Fibroblast of peridontal ligament (primary cell): ENCODE measurements at regions not wholly inside any gene's neighbourhood (a gene's known extent, or its start where the extent isn't known, plus 50 kb on each side); places are given as distances from the start of the nearest gene placed in this dataset.

Source experiments
- DNase-seq: peaks from one replicate; pipeline ENCODE4 v3.0.0-alpha.2; 2010; ENCODE audit errors: extremely low read depth

DNA sequence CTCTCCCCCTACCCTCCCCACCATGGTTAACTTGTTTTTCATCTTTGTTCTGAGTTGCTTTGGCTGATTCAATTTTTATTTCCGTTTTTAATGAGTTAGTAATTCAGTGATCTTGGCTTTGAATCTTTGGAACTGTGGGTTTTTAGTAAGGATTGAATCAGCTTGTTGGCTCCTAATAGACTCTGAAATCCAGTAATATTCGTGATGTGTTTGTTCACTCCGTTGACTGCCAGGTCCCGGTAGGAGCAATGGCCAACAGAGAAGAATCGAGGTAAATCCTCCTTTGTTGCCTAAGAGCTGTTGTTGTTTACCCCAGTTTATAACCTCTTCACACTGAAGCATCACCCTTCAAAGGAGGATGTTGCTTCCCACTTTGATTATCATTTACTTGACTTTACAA lies 92.7 kb downstream of the PCSK1 start:
- no peak for DNase-seq

DNA sequence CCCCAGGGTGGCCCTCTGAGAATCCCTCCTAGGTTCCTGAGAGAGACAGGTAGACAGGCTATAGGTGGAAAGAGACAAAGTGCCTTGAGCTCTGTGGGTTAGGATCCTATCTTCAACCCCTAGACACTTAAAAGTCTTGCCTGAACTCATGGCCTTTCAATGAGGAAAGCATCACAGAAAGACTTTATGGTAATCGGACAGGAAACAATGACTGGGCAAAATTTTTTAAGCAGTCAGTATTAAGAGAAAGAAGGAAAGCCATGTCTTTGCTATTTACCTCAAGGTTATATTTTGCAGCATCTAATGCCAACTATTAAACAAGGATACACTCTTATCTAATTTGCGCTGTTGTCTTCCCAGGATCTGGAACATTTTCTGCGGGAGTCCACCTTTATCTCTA lies 93.2 kb downstream of the PCSK1 start:
- no peak for DNase-seq

DNA sequence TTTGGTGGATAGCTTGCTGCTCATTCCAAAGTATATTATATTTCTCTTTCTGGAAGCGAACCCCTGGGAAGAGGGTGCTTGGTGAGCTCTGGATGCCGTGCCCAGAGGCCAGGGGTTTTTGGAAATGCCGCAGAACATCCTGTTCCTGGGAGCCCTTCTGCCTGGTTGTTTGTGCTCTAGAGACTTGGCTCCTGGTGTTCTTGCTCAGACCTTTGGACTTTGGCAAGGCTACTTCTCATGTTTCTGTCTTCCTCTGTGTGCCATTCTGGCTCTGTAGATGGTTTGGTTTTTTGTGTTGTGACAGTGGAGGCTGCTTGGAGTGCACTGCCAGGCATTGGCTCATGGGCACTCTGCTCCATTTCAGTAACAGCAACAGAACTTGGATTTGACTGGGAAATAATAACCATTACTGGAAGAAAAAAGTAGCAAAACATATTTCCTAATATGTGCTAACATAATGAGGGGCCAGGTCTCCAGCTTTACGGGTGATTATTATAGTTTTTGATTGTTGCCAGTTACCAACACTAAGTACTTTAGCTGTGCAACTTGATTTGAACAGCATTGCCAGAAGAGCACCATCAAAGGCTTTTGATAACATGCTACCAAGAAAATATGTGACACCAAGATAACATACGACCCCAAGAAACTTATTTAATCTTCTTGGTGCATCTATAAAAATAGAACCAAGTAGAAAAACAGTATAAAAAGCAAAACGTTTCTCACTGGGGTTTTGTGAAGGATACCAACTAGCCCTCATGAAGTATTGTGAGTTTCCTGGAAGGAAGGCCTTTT lies 94.2 kb downstream of the PCSK1 start:
- no peak for DNase-seq

DNA sequence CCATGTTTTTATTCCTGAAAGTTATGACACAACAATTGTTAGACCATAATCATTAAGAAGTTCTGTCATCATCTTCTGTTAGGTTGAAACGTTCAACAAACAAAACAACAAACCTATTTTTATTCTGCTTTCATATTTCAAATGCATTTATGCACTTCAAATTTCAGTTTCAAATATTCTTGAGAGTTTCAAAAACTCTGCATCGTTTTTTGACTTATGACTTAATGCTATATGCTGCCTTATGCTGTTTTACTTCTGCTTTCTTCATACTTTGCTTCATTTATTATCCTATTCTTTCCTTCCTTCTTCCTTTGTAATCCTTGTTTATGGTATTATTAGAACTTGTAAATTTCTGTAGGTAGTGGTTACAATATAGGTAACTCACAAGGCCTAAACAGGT lies 95.0 kb downstream of the PCSK1 start:
- no peak for DNase-seq

DNA sequence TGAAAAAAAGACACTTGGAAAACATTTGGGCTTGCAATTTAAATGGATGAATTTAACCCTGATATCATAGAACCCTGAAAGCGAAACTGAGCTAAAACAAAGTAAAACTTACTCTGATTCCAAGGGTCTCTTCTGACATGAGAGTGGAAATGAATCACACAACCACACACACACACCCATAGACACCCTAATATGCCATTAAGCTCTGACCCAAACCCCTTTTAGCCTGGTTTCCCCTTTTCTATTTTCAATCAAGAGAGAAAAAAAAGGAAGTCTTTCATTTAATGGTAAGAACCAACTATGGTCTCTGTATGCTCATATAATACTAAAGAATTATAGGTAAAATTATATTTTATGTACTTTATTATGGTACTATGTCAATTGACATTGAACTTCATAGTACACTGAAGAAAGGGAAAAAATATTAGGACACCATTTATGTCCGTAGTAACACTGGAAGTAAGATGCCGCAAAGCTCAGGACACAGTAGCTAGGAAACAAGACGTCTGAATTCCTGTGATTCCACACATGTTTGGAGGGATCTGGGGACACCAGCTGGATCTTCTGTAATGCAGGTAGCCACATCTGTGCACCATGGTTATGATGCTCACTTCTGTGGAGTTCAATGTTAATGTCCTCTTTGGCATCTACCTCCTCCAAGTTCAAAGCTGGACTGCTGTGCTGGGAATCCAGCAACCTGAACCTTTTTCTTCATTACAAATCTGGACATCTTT lies 95.8 kb downstream of the PCSK1 start:
- no peak for DNase-seq

DNA sequence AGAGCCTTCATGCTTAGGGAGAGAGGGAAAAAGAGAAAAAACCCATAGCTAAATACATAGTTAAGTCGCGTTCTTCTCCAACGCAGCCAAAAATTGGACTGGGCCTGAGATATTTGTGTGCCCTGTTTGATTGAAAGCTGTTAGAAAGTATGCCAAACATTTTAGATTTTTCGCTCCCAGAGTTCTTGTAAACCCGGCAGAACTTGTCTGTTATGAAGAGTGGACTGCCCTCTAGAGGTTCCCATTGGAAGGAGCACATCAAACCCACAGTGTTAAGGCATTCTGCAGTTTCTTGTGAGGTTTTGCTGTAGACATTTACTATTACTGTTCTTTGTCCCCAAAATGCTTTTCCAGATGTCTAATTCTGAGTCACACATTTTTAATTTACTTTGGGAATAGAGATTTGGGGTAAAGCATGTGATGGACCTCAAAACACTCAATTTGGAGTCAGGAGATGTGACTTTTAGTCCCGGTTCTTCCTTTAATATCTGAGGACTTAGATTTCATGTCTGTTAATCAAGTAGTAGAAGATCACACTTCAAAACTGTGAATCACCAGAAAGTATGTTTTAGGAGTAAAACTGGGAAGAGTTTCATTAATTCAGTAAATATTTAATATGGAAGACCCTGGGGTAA lies 96.6 kb downstream of the PCSK1 start:
- peak; percentile 97 for DNase-seq

DNA sequence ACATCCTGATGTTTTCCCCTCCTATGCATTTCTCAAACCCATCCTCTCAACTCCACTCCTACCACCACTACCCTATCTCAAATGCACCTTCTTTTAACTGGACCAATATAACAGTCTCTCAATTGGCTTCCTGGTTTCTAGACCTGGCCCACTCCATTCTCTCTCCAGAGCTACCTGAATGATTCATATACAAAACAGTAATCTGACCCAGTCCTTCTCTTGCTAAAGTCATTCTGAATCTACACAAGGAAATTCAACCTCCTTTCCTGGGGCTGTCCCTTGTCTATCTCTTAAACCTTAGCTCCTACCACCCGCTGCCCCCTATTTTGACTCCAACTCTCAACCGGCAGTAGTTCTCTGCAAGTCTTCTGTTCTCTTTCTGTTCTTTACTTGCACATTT lies 97.2 kb downstream of the PCSK1 start:
- no peak for DNase-seq

DNA sequence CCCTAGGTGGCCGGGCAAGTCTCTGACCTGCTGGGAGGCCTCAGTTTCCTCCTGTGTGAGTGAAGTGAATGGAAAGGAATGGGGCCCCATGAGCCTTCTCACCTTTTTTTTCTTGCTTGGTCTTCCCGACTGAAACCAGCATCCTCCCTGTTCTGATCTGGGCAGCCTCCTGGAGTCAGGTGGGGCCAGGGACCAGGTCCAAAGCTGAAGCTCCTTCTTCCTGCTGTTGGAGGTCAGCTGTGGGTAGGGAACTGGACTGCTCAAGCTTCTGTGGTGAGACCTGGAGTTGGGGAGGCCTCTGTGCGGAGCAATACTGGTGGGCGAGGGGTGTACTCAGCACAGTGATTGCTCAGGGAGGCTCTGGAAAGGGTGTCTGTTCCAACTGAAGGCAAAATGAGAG lies 99.7 kb downstream of the PCSK1 start:
- DNase-seq: no peak

DNA sequence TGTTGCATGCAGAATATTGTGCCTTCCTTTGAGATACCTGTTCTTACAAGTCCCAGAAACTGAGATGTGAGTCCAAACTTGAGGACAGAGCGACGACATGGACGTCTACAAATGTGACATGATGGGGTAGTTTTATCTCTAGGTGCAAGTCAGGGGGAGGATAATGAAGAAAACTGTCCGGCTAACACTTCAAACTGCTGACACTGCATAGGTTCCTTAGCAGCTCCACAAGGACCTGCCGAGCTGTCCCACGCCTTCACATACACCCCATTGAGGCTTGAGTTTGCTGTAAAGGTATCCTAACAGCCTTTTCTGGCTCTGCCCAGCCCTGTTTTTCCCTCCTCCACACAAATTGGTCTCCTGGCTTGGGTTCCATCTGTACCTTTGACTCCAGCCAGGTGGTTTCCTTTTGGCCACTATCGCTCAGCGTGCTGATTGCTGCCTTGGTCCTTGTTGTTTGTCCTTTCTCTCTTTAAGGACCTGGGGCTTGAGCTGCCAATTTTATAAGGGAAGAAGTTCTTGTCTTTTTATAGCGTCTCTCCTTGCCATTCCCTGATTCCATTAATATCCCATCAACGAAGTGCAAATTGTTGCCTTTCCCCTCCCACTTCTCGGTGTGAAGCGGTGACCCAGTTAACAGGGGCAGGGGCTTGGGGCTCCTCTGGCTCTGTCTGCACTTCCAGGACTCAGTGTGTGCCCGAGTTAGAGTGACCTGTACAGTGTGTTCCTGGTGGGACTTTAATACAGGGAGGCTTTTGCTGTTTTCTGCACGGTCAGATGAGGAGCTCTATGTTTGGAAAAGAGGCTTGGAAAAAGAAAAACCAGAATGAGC lies 100.3 kb downstream of the PCSK1 start:
- DNase-seq: no peak

DNA sequence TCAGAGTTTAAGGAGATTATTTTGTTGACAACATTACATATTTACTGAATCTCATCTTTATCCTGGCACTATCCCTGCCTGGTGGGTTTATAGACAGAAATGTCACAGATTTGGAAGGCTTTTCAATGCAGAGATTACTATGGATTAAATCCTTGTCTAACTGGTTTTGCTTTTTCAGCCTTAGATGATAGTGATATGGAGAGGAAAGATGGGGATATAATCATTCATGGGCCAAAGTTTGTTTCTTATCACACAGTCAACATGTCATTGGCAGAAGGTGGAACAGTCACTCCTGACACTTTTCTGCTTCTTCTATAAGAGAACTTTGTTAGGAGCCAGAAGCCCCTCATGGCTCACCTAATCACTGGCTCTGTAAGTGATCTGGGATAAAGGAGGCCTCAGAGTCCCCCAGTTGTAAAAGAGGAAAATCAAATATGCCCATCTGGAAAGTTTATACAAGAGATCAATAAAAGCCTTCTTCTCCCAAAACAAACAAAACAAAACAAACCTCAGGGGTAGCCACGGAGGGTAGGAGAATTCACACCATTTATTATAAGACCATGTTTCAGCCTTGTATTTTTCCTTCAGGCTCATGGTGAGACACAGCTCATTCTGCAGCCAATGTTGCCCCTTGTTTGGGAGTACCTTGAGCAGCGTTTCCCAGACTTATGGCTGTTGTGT lies 101.2 kb downstream of the PCSK1 start:
- DNase-seq: no peak

DNA sequence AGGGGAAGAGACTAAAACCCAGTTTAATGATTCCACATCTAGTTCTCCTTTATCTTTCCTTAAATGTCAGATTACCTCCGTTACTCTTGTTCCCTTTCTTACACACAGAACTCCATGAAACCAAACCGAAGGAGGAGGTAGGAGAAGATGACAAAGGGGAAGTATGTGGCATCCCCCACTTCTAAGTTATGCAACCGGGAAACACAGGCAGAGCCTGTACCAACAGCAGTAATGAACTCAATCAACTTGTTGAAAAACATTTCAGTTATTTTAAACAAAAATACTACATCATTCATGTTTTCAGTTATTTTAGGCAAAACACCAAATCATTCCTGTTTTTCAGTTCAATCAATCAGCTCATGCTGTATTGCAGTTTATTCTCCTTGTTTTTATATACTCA lies 101.8 kb downstream of the PCSK1 start:
- DNase-seq: peak; percentile 56

DNA sequence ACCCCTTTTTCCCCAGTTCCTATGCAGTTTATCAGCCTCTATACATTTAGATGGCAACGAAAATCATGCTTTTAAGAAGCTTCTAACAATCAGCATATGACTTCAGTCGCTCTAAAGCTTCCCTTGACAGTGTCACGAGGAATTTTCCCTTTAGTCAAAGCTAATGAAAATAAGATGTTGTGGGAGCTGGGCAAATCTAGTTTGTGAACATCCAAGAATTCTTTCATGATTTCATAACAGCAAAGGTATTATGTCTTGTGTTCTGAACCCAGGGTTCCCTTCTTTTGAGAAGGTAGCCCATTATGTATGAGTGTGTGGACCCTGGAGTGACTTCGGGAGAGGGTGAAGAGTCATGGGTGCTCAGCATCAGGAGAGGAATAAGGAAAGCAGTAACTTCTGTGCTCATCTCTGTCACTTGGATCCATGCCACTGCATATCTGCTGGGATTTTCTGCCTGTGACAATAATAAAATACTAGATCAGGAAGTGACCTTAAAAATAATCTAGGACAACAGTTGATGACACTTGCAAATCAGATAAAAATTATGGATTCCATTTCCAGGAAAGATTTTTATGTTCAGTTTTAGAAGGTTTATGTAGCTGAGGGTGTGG lies 102.4 kb downstream of the PCSK1 start:
- DNase-seq: no peak

DNA sequence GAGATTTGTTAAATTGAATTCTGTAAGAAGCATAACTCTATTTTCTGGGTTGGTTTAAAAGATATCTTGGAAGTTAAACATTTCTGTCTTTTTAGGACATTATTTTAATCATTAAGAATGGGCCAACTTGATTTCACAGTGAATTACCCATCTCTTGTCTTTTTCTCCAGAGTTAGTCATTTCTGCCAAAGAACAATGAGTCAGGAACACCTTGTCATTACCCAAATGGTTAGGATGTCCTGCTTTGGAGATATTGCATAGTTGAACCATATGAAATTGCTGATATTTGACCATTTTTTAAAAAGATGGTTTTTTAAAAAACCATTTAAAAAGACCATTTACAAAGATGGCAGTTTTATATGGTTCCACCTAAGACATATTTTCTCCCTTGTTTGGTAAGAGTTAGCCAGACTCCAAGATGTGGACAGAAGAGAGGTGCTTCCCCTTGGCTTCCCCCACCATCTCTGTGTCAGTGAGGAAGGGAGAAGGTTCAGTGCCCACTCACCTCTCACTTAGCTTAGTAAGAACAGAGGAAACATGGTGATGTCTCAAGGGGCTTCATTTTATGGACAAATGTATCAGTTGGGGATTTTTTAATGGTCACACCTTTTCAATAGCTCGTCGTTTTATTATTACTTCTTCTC lies 103.0 kb downstream of the PCSK1 start:
- no peak for DNase-seq

DNA sequence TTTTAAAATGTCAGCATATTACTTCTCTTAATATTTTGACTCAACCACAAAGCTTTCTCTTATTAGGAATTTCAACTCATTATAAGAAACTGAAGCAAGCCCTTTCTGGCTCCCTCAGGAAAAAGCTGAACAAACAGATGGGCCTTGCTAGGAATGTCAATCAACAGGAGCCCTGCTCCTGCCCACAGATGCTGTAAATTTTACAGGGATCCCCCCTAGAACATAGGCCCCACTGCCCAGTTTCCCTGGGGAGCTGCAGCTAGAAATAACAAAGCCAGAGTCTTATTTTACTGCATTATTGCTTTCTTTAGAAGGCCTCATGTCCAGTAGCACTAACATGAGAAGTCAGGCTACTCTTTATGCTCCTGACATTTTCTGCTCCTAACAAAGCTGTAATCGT lies 103.8 kb downstream of the PCSK1 start:
- DNase-seq: no peak

DNA sequence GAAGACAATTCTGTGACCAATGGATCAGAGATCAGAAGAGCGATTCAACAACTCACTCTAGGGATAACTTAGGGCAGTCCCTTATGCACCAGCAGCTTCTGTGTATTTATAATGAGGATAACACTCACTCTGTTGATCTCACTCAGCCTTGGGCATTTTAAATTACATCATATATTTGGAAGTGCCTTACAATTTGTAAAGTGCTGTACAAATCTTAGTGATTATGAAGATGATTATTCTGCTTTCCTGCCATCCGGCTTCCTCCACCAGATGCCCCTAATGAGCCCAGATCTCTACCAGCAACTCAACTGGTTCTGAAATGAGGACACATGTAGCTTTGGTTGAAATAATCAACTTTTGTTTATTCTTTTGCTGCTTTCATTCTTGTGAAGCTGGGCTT lies 105.3 kb downstream of the PCSK1 start:
- DNase-seq: no peak

DNA sequence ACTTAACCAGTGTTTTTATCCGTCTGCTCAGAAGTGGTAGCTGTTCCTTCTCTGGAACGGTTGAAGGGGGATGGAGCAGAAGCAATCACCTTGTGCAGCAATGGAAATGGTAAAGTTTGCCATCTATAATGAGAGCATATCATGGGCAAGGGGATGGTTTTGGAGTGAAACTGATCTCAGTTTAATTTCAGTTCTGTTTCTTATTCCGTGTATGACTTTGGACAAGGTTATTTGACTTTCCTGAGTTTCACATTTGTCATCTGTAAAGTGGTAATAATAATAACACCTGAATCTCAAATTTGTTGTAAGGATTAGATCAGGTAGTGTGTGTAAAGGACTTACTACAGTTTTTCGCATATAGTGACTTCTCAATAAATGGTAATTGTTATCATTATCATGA lies 106.1 kb downstream of the PCSK1 start:
- no peak for DNase-seq

DNA sequence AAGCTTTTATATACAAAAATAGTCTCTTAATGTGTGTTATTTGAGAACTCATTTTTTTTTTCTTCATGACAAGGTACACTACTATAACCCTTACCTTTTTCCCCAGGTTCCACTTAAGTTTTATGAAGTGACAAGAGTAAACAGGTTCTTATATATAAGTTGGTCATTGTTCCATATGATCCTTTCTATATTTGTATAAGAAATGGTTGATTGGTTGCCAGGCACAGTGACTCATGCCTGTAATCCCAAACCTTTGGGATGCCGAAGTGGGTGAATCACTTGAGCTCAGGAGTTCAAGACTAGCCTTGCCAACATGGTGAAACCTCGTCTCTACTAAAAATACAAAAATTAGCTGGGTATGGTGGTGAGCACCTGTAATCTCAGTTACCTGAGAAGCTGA lies 108.3 kb downstream of the PCSK1 start:
- peak; percentile 84 for DNase-seq

DNA sequence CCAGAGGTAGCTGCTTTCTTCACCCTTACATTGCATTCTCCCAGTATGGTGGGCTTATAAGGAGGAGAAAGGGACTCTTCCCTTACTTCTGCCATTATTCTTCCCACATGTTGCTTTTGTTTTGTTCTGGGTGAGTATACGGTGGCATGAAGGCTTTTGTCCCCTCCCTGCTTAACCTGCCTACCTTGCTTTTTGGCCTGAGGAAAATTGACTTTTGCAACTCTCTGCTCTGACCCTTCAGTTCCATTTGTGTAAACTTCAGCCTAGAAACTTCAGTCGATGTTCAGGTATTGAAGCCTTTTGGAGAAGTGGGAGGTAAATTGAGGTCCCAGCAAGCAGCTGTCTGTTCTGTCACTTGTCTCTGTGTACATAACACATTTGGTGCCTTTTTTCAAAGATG lies 110.2 kb downstream of the PCSK1 start:
- DNase-seq: no peak

DNA sequence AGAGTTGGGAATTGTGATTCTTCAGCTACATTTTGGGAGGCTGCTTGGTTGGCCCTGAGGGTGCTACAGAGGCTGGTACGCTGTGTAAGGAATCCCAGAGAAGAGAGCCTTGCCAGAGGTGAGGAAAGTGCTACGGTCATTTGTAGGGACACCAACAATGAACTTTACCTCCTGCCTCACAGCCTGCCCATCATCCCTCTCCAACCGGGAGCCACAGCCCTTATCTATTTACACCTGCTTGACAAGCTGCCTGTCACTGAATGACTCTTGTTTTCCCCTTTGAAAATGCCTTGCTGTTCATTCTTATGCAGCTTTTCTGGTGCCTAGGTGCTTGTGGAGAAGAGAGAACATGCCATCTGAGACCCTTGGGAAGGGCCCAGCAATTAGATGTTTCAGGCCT lies 110.8 kb downstream of the PCSK1 start:
- DNase-seq: no peak

DNA sequence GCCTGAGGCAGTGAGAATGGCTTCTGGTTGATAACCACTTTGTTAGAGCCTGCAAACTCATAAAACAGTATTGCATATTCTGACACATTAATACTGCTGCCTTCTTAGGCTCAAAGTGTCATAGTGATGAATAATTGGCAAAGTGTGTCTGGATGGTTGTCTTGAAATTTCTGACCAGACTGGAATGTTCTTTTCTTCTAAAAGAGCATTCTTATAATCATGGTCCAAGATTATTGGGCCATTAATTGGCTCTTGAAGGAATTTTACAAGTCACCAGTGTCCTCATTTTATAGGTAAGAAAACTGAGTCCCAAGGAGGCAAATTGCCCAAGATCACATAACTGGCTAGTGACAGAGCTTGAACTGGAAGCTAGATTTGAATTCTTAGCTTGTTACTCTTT lies 111.7 kb downstream of the PCSK1 start:
- DNase-seq: no peak

DNA sequence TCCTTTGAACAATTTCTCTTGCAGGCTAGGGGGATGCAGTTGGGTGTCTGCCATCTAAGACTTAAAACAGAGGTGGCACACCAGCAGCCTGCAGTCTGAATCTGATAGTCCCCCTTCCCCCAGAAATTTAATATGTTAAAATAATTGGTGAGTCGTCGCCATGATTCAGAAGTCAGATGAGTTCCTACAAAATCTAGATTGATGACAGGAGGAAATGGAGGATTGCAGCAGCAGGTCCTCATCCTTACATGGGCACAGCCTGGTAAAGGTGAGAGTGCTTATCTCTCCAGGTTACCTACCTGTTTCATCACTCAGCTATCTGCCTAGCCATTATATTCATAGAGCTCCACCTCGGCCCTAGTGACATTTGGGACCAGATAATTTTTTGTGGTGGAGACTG lies 112.3 kb downstream of the PCSK1 start:
- no peak for DNase-seq
